Stimulated activated naive B cell treated with anti-CD40 and anti-IgM and Interleukin-4, amounts not matched to agents 10 μg/mL and 1 μg/mL and 100 μg/mL, for 72 hours (primary cell): ENCODE measurements at regions not wholly inside any gene's neighbourhood (a gene's known extent, or its start where the extent isn't known, plus 50 kb on each side); places are given as distances from the start of the nearest gene placed in this dataset.

Experiments
- ATAC-seq, 2 donors: fragments of 150-1000 bp; cut with Tn5 transposase; replicated peaks; 2 replicates each; pipeline ENCODE4 v1.10.0; 2021; ENCODE audit warnings: moderate library complexity in 1 of 2
- DNase-seq: peaks from one replicate; pipeline ENCODE4 v3.0.0; 2021
- H3K27ac Mint-ChIP-seq: one replicate; pipeline ENCODE4 v1.8.0; 2022; ENCODE audit warnings: mild to moderate bottlenecking, mixed read lengths
- H3K27me3 Mint-ChIP-seq, 2 donors: one replicate each; pipeline ENCODE4 v1.8.0; 2022; ENCODE audit warnings: mixed read lengths in 2 of 2
- H3K36me3 Mint-ChIP-seq, 2 donors: one replicate each; pipeline ENCODE4 v1.8.0; 2022; ENCODE audit warnings: mixed read lengths in 2 of 2, mild to moderate bottlenecking in 1 of 2
- H3K4me1 Mint-ChIP-seq, 2 donors: one replicate each; pipeline ENCODE4 v1.8.0; 2022; ENCODE audit warnings: mixed read lengths in 2 of 2, mild to moderate bottlenecking in 1 of 2
- H3K4me3 Mint-ChIP-seq, 2 donors: one replicate each; pipeline ENCODE4 v1.8.0; 2022; ENCODE audit warnings: mild to moderate bottlenecking in 2 of 2, mixed read lengths in 2 of 2, moderate library complexity in 1 of 2
- H3K9me3 Mint-ChIP-seq, 2 donors: one replicate each; pipeline ENCODE4 v1.8.0; 2022; ENCODE audit warnings: mixed read lengths in 2 of 2, mild to moderate bottlenecking in 1 of 2

- Mint-ChIP-seq H3K27me3 (peaks cover 5% of the 10 kb centered on the region in 2 donors), H3K4me3 (no peak overlapping the region), H3K27ac (no peak overlapping the region), H3K4me1 (no peaks in the 10 kb centered on the region), H3K36me3 (no peaks in the 10 kb centered on the region), H3K9me3 (peaks cover 0 to under 1% of the 10 kb centered on the region in 2 donors)
- ATAC-seq (no peak), DNase-seq (no peak)
These were observed 269.4 kb downstream of the TDRD15 start for GRCh38 chr2:21393173-21393572.

GRCh38 chr2:21395366-21395765, 271.6 kb downstream of the TDRD15 start:
- Mint-ChIP-seq H3K9me3 (no peaks in the 10 kb centered on the region), H3K4me3 (no peak overlapping the region), H3K36me3 (no peaks in the 10 kb centered on the region), H3K27ac (no peak overlapping the region), H3K4me1 (no peaks in the 10 kb centered on the region), H3K27me3 (peaks cover 0 to 5% of the 10 kb centered on the region in 2 donors)
- ATAC-seq = no peak
- no peak for DNase-seq

- H3K9me3 Mint-ChIP-seq = no peaks in the 10 kb centered on the region
- H3K27me3 Mint-ChIP-seq = peaks cover 0 to 5% of the 10 kb centered on the region in 2 donors
- no peaks in the 10 kb centered on the region for H3K36me3 Mint-ChIP-seq
- ATAC-seq = no peak
- H3K27ac Mint-ChIP-seq = no peak overlapping the region
- H3K4me1 Mint-ChIP-seq = no peaks in the 10 kb centered on the region
- DNase-seq = no peak
- H3K4me3 Mint-ChIP-seq = no peak overlapping the region
These were observed 272.5 kb downstream of the TDRD15 start for GRCh38 chr2:21396252-21396651.

GRCh38 chr2:21401022-21401698, 277.4 kb downstream of the TDRD15 start:
- Mint-ChIP-seq H3K9me3 (no peaks in the 10 kb centered on the region), H3K36me3 (no peaks in the 10 kb centered on the region), H3K27me3 (no peaks in the 10 kb centered on the region), H3K4me3 (no peak overlapping the region), H3K27ac (no peak overlapping the region), H3K4me1 (no peaks in the 10 kb centered on the region)
- no peak for DNase-seq
- no peak for ATAC-seq

- no peaks in the 10 kb centered on the region for H3K4me1 Mint-ChIP-seq
- no peaks in the 10 kb centered on the region for H3K27me3 Mint-ChIP-seq
- H3K36me3 Mint-ChIP-seq = no peaks in the 10 kb centered on the region
- H3K27ac Mint-ChIP-seq = no peak overlapping the region
- H3K4me3 Mint-ChIP-seq = no peak overlapping the region
- no peaks in the 10 kb centered on the region for H3K9me3 Mint-ChIP-seq
- no peak for ATAC-seq
- no peak for DNase-seq
These were observed 280.4 kb downstream of the TDRD15 start for GRCh38 chr2:21404137-21404536.

- Mint-ChIP-seq H3K4me3 (no peak overlapping the region), H3K4me1 (no peaks in the 10 kb centered on the region), H3K27me3 (no peaks in the 10 kb centered on the region), H3K27ac (no peak overlapping the region), H3K9me3 (no peaks in the 10 kb centered on the region), H3K36me3 (no peaks in the 10 kb centered on the region)
- no peak for DNase-seq
- ATAC-seq = no peak
These were observed 281.3 kb downstream of the TDRD15 start for GRCh38 chr2:21404827-21405625.

GRCh38 chr2:21406386-21406785, 282.6 kb downstream of the TDRD15 start:
- Mint-ChIP-seq H3K4me3 (no peak overlapping the region), H3K4me1 (no peaks in the 10 kb centered on the region), H3K27ac (no peak overlapping the region), H3K9me3 (no peaks in the 10 kb centered on the region), H3K36me3 (no peaks in the 10 kb centered on the region), H3K27me3 (no peaks in the 10 kb centered on the region)
- DNase-seq (no peak), ATAC-seq (no peak)

- DNase-seq (no peak), ATAC-seq (no peak)
- Mint-ChIP-seq H3K9me3 (peaks cover 0 to 1% of the 10 kb centered on the region in 2 donors), H3K36me3 (no peaks in the 10 kb centered on the region), H3K27me3 (no peaks in the 10 kb centered on the region), H3K4me1 (no peaks in the 10 kb centered on the region), H3K4me3 (no peak overlapping the region), H3K27ac (no peak overlapping the region)
These were observed 283.1 kb downstream of the TDRD15 start for GRCh38 chr2:21406911-21407310.

GRCh38 chr2:21407851-21408250, 284.1 kb downstream of the TDRD15 start:
- Mint-ChIP-seq H3K36me3 (no peaks in the 10 kb centered on the region), H3K4me1 (no peaks in the 10 kb centered on the region), H3K27ac (no peak overlapping the region), H3K9me3 (peaks cover 0 to 1% of the 10 kb centered on the region in 2 donors), H3K27me3 (no peaks in the 10 kb centered on the region), H3K4me3 (no peak overlapping the region)
- DNase-seq (no peak), ATAC-seq (no peak)

GRCh38 chr2:21411741-21412140, 288.0 kb downstream of the TDRD15 start:
- peaks cover 0 to 4% of the 10 kb centered on the region in 2 donors for H3K9me3 Mint-ChIP-seq
- no peaks in the 10 kb centered on the region for H3K27me3 Mint-ChIP-seq
- H3K4me3 Mint-ChIP-seq = no peak overlapping the region
- H3K4me1 Mint-ChIP-seq = no peaks in the 10 kb centered on the region
- DNase-seq (no peak), ATAC-seq (no peak)
- no peak overlapping the region for H3K27ac Mint-ChIP-seq
- no peaks in the 10 kb centered on the region for H3K36me3 Mint-ChIP-seq

GRCh38 chr2:21412944-21413443, 289.2 kb downstream of the TDRD15 start:
- H3K27me3 Mint-ChIP-seq = no peaks in the 10 kb centered on the region
- H3K27ac Mint-ChIP-seq = no peak overlapping the region
- H3K4me1 Mint-ChIP-seq = no peaks in the 10 kb centered on the region
- H3K36me3 Mint-ChIP-seq = no peaks in the 10 kb centered on the region
- H3K9me3 Mint-ChIP-seq = peaks cover 0 to 4% of the 10 kb centered on the region in 2 donors
- no peak overlapping the region for H3K4me3 Mint-ChIP-seq
- DNase-seq = no peak
- no peak for ATAC-seq

GRCh38 chr2:21415234-21415633, 291.5 kb downstream of the TDRD15 start:
- no peaks in the 10 kb centered on the region for H3K27me3 Mint-ChIP-seq
- no peak overlapping the region for H3K27ac Mint-ChIP-seq
- no peaks in the 10 kb centered on the region for H3K36me3 Mint-ChIP-seq
- no peak for DNase-seq
- H3K9me3 Mint-ChIP-seq = peaks cover 0 to 4% of the 10 kb centered on the region in 2 donors
- H3K4me3 Mint-ChIP-seq = no peak overlapping the region
- ATAC-seq = no peak
- H3K4me1 Mint-ChIP-seq = no peaks in the 10 kb centered on the region

- no peaks in the 10 kb centered on the region for H3K36me3 Mint-ChIP-seq
- DNase-seq = no peak
- peaks cover 0 to 4% of the 10 kb centered on the region in 2 donors for H3K9me3 Mint-ChIP-seq
- H3K4me3 Mint-ChIP-seq = no peak overlapping the region
- no peaks in the 10 kb centered on the region for H3K4me1 Mint-ChIP-seq
- H3K27me3 Mint-ChIP-seq = no peaks in the 10 kb centered on the region
- no peak for ATAC-seq
- no peak overlapping the region for H3K27ac Mint-ChIP-seq
These were observed 292.5 kb downstream of the TDRD15 start for GRCh38 chr2:21416226-21416625.

- Mint-ChIP-seq H3K4me3 (no peak overlapping the region), H3K36me3 (no peaks in the 10 kb centered on the region), H3K4me1 (no peaks in the 10 kb centered on the region), H3K9me3 (peaks cover 3 to 8% of the 10 kb centered on the region in 2 donors), H3K27ac (no peak overlapping the region), H3K27me3 (no peaks in the 10 kb centered on the region)
- ATAC-seq (no peak), DNase-seq (no peak)
These were observed 294.7 kb downstream of the TDRD15 start for GRCh38 chr2:21418456-21418855.
